ENCODE measurements at regions not wholly inside any gene's neighbourhood (a gene's known extent, or its start where the extent isn't known, plus 50 kb on each side); places are given as distances from the start of the nearest gene placed in this dataset.

- no peak overlapping the region for H3K4me3 ChIP-seq (ENCODE audit: low read depth, low read length)
- TF ChIP-seq, protein P1, sequence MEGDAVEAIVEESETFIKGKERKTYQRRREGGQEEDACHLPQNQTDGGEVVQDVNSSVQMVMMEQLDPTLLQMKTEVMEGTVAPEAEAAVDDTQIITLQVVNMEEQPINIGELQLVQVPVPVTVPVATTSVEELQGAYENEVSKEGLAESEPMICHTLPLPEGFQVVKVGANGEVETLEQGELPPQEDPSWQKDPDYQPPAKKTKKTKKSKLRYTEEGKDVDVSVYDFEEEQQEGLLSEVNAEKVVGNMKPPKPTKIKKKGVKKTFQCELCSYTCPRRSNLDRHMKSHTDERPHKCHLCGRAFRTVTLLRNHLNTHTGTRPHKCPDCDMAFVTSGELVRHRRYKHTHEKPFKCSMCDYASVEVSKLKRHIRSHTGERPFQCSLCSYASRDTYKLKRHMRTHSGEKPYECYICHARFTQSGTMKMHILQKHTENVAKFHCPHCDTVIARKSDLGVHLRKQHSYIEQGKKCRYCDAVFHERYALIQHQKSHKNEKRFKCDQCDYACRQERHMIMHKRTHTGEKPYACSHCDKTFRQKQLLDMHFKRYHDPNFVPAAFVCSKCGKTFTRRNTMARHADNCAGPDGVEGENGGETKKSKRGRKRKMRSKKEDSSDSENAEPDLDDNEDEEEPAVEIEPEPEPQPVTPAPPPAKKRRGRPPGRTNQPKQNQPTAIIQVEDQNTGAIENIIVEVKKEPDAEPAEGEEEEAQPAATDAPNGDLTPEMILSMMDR (IDR thresholded peaks at IDR 0.05; ENCODE audit: borderline replicate concordance, insufficient read depth, low read depth, low read length) = no peak
These were observed 155.3 kb upstream of the INHBA start for GRCh38 chr7:41858201-41858600.

DNA sequence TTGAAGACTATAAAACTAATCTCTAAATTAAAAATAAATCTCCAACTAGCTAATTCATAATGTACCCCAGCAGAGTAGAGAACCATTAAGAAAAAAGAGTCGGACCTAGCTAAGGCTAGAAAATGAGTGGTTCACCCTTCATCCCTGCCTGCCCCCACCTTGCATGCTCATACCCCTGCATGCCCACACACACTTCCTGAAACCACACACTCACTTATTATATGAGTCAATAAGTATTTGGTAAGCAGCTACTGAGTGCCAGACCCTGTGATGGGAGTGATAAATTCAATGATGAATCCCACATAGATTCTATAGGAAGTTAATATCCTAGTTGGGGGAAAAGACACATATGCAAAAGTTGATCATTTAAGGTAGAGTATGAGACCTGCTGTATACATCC lies 152.9 kb upstream of the INHBA start:
- no peak overlapping the region for H3K4me3 ChIP-seq (ENCODE audit: low read depth, low read length)
- TF ChIP-seq, protein P1 (IDR thresholded peaks at IDR 0.05; ENCODE audit: borderline replicate concordance, insufficient read depth, low read depth, low read length) = no peak

GRCh38 chr7:41847606-41848005 lies 144.7 kb upstream of the INHBA start:
- TF ChIP-seq, protein P1 (IDR thresholded peaks at IDR 0.05; ENCODE audit: borderline replicate concordance, insufficient read depth, low read depth, low read length) = no peak
- no peak overlapping the region for H3K4me3 ChIP-seq (ENCODE audit: low read depth, low read length)

DNA sequence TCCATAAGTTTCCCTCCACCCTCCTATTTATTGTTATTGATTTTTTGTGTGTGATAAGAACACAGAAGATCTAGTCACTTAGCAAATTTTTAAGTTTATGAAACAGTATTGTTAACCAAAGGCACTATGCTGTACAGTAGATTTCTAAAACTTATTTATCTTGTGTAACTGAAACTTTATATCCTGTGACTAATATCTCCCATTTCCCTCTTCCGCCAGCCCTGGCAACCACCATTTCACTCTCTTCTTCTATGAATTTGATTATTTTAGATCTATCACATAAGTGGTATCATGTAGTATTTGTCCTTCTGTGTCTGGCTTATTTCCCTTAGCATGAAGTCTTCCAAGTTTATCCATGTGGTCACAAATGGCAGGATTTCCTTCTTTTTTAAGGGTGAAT lies 144.3 kb upstream of the INHBA start:
- TF ChIP-seq, protein P1 (IDR thresholded peaks at IDR 0.05; ENCODE audit: borderline replicate concordance, insufficient read depth, low read depth, low read length) = no peak
- no peak overlapping the region for H3K4me3 ChIP-seq (ENCODE audit: low read depth, low read length)

DNA sequence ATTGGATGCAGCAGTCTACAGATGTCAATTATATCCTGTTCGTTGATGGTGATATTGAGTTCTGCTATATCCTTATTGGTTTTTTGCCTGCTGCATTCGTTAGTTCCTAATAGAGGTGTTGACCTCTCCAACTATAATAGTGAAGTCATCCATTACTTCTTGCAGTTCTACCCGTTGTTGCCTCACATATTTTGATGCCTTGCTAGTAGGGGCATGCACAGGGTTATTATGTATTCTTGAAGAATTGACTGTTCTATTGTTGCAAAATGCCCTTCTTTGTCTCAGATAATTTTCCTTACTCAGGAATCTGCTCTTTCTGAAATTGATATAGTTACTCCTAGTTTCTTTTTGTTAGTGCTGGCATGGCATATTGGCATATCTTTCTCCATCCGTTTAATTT lies 140.1 kb upstream of the INHBA start:
- H3K4me3 ChIP-seq (ENCODE audit: low read depth, low read length) = no peak overlapping the region
- TF ChIP-seq, protein P1 (IDR thresholded peaks at IDR 0.05; ENCODE audit: borderline replicate concordance, insufficient read depth, low read depth, low read length) = no peak

- H3K4me3 ChIP-seq (ENCODE audit: low read depth, low read length) = no peak overlapping the region
- TF ChIP-seq, protein P1 (IDR thresholded peaks at IDR 0.05; ENCODE audit: borderline replicate concordance, insufficient read depth, low read depth, low read length) = no peak
These were observed 135.0 kb upstream of the INHBA start for GRCh38 chr7:41837916-41838315.

- H3K4me3 ChIP-seq (ENCODE audit: low read depth, low read length) = no peak overlapping the region
- TF ChIP-seq, protein P1 (IDR thresholded peaks at IDR 0.05; ENCODE audit: borderline replicate concordance, insufficient read depth, low read depth, low read length) = no peak
These were observed 133.2 kb upstream of the INHBA start for GRCh38 chr7:41835976-41836530.

All from GM12875 (cell line).